Gastrocnemius medialis (tissue), 4 donors: ENCODE measurements at regions not wholly inside any gene's neighbourhood (a gene's known extent, or its start where the extent isn't known, plus 50 kb on each side); places are given as distances from the start of the nearest gene placed in this dataset.

Experiments
- ATAC-seq, 2 donors: fragments of 150-250 bp; one replicate each; pipeline ENCODE4 v1.9.1; 2016
- DNase-seq, 2 donors: peaks; one replicate each; pipeline ENCODE4 v3.0.0-alpha.2; 2019
- H3K27ac ChIP-seq, 4 donors: fragments of 200-600 bp; sonication (generic); 1 replicate in 1 of 4; 2 replicates in 3 of 4; pipeline ENCODE4 v1.5.1; 2016 to 2018; ENCODE audit warnings: mild to moderate bottlenecking in 2 of 4, moderate library complexity in 1 of 4
- H3K27me3 ChIP-seq, 3 donors: fragments of 200-600 bp; sonication (generic) in 2 of 3; 1 replicate in 1 of 3; 2 replicates in 2 of 3; pipeline versions ENCODE4 v1.5.1 to v1.6.0; 2016 to 2019; ENCODE audit warnings: mild to moderate bottlenecking in 1 of 3, moderate library complexity in 1 of 3
- H3K36me3 ChIP-seq, 2 donors: fragments of 200-600 bp; sonication (generic) in 1 of 2; one replicate each; pipeline ENCODE4 v1.5.1; 2017 to 2018
- H3K4me1 ChIP-seq, 2 donors: fragments of 200-600 bp; sonication (generic) in 1 of 2; one replicate each; pipeline ENCODE4 v1.5.1; 2016 to 2017; ENCODE audit warnings: mild to moderate bottlenecking in 2 of 2
- H3K4me3 ChIP-seq, 4 donors: fragments of 200-600 bp; sonication (generic) in 3 of 4; 1 replicate in 1 of 4; 2 replicates in 3 of 4; pipeline ENCODE4 v1.5.1; 2016 to 2019; ENCODE audit warnings: mild to moderate bottlenecking in 2 of 4
- H3K9me3 ChIP-seq, 3 donors: fragments of 200-600 bp; sonication (generic) in 2 of 3; 1 replicate in 1 of 3; 2 replicates in 2 of 3; pipeline ENCODE4 v1.5.1; 2016 to 2019
- CTCF ChIP-seq, 5 experiments: fragments of 450-650 bp in 3 of 5; fragments of 200-600 bp in 2 of 5; sonication (generic) in 2 of 5; IDR thresholded peaks in 4 of 5; conservative IDR thresholded peaks in 1 of 5; 1 replicate in 4 of 5; 2 replicates in 1 of 5; pipeline ENCODE4 v1.5.1; 2016 to 2019; ENCODE audit warnings: antibody characterized with exemption in 5 of 5, mild to moderate bottlenecking in 3 of 5, moderate library complexity in 3 of 5
- POLR2A ChIP-seq, 2 donors: fragments of 450-650 bp; IDR thresholded peaks; one replicate each; pipeline ENCODE4 v1.6.1; 2017; ENCODE audit warnings: antibody characterized with exemption in 2 of 2, mild to moderate bottlenecking in 2 of 2, moderate library complexity in 2 of 2
- in situ Hi-C, 4 donors: fragments of 200-750 bp; cut with MboI; loops; one replicate each; pipeline versions ENCODE4 v1.15.0 to v1.8.0; 2017; ENCODE audit warnings: low sequenced_read_pairs in 4 of 4
- intact Hi-C: fragments of 100-400 bp; cut with DNase I; formaldehyde crosslinking; loops from one replicate; pipeline ENCODE4 v1.15.1; 2023; ENCODE audit warnings: low total_unique reads

- no peak for TF ChIP-seq CTCF (IDR thresholded peaks at IDR 0.05 in 4 of 5, conservative IDR thresholded peaks at IDR 0.05 in 1 of 5)
- TF ChIP-seq POLR2A (IDR thresholded peaks at IDR 0.05) = no peak
- H3K27ac ChIP-seq = no peak overlapping the region
These were observed 312.0 kb downstream of the SAMD5 start for GRCh38 chr6:147820520-147820919.

GRCh38 chr6:147821295-147821897, 312.9 kb downstream of the SAMD5 start:
- no peaks in the 10 kb centered on the region for H3K36me3 ChIP-seq
- no peaks in the 10 kb centered on the region for H3K27me3 ChIP-seq
- in situ Hi-C loops = no loop called here
- H3K4me1 ChIP-seq = no peaks in the 10 kb centered on the region
- H3K9me3 ChIP-seq = no peaks in the 10 kb centered on the region
- DNase-seq (no peak), ATAC-seq (no peak)
- H3K27ac ChIP-seq = no peak overlapping the region
- intact Hi-C loops = no loop called here
- H3K4me3 ChIP-seq = no peak overlapping the region
- TF ChIP-seq POLR2A (IDR thresholded peaks at IDR 0.05) (no peak), CTCF (IDR thresholded peaks at IDR 0.05 in 4 of 5, conservative IDR thresholded peaks at IDR 0.05 in 1 of 5) (no peak)

More at GRCh38 chr6:147820520-147820919, 312.0 kb downstream of the SAMD5 start:
- Histone ChIP-seq H3K36me3 (no peaks in the 10 kb centered on the region), H3K4me1 (no peaks in the 10 kb centered on the region), H3K9me3 (no peaks in the 10 kb centered on the region), H3K27me3 (no peaks in the 10 kb centered on the region), H3K4me3 (no peak overlapping the region)
- DNase-seq (no peak), ATAC-seq (no peak)
- intact Hi-C loops = no loop called here
- in situ Hi-C loops = no loop called here

- intact Hi-C loops = no loop called here
- Histone ChIP-seq H3K9me3 (no peaks in the 10 kb centered on the region), H3K4me3 (no peak overlapping the region), H3K27ac (no peak overlapping the region), H3K4me1 (no peaks in the 10 kb centered on the region), H3K36me3 (no peaks in the 10 kb centered on the region), H3K27me3 (no peaks in the 10 kb centered on the region)
- in situ Hi-C loops = no loop called here
- TF ChIP-seq POLR2A (IDR thresholded peaks at IDR 0.05) (no peak), CTCF (IDR thresholded peaks at IDR 0.05 in 4 of 5, conservative IDR thresholded peaks at IDR 0.05 in 1 of 5) (no peak)
- ATAC-seq (no peak), DNase-seq (no peak)
These were observed 315.4 kb downstream of the SAMD5 start for GRCh38 chr6:147823936-147824335.

GRCh38 chr6:147825848-147826247, 317.4 kb downstream of the SAMD5 start:
- Histone ChIP-seq H3K4me1 (no peaks in the 10 kb centered on the region), H3K36me3 (no peaks in the 10 kb centered on the region), H3K9me3 (no peaks in the 10 kb centered on the region), H3K4me3 (no peak overlapping the region), H3K27me3 (no peaks in the 10 kb centered on the region), H3K27ac (no peak overlapping the region)
- no peak for DNase-seq
- TF ChIP-seq POLR2A (IDR thresholded peaks at IDR 0.05) = no peak
- TF ChIP-seq CTCF (IDR thresholded peaks at IDR 0.05 in 4 of 5, conservative IDR thresholded peaks at IDR 0.05 in 1 of 5) = no peak
- intact Hi-C loops = loop anchor here (1.0 kb wide), 1 partner anchor 13 kb away; no protein-coding TSS in a partner anchor
- no peak for ATAC-seq
- in situ Hi-C loops = no loop called here

- Histone ChIP-seq H3K36me3 (no peaks in the 10 kb centered on the region), H3K9me3 (no peaks in the 10 kb centered on the region), H3K27me3 (no peaks in the 10 kb centered on the region), H3K4me3 (no peak overlapping the region), H3K27ac (no peak overlapping the region), H3K4me1 (no peaks in the 10 kb centered on the region)
- intact Hi-C loops = loop anchor here (1.0 kb wide), 1 partner anchor 13 kb away; no protein-coding TSS in a partner anchor
- ATAC-seq = no peak
- in situ Hi-C loops = no loop called here
- TF ChIP-seq POLR2A (IDR thresholded peaks at IDR 0.05) = no peak
- no peak for TF ChIP-seq CTCF (IDR thresholded peaks at IDR 0.05 in 4 of 5, conservative IDR thresholded peaks at IDR 0.05 in 1 of 5)
- no peak for DNase-seq
These were observed 318.2 kb downstream of the SAMD5 start for GRCh38 chr6:147826698-147827097.
